GM18861 (cell line): ENCODE measurements at regions not wholly inside any gene's neighbourhood (a gene's known extent, or its start where the extent isn't known, plus 50 kb on each side); places are given as distances from the start of the nearest gene placed in this dataset.

Experiments
- ATAC-seq: cut with Tn5 transposase; IDR thresholded peaks from one replicate; pipeline ENCODE4 v1.9.1; 2021; ENCODE audit not compliant: unreplicated experiment

GRCh38 chr5:97666783-97667182 is 483.7 kb upstream of the RIOK2 start:
- no peak for ATAC-seq

- ATAC-seq, result no peak
These were observed 487.4 kb upstream of the RIOK2 start for GRCh38 chr5:97670447-97670846.

- ATAC-seq, result no peak
These were observed 493.6 kb upstream of the RIOK2 start for GRCh38 chr5:97676608-97677007.

GRCh38 chr5:97694091-97694490 is 511.0 kb upstream of the RIOK2 start:
- no peak for ATAC-seq

GRCh38 chr5:97714424-97714823 is 531.4 kb upstream of the RIOK2 start:
- no peak for ATAC-seq

- ATAC-seq, result no peak
These were observed 543.1 kb upstream of the RIOK2 start for GRCh38 chr5:97726106-97726505.

GRCh38 chr5:97728920-97729319 is 545.9 kb upstream of the RIOK2 start:
- ATAC-seq, result no peak

- no peak for ATAC-seq
These were observed 546.9 kb upstream of the RIOK2 start for GRCh38 chr5:97729938-97730337.

GRCh38 chr5:97735209-97735608 is 552.2 kb upstream of the RIOK2 start:
- no peak for ATAC-seq

- no peak for ATAC-seq
These were observed 554.6 kb upstream of the RIOK2 start for GRCh38 chr5:97737608-97738007.

GRCh38 chr5:97745817-97746216 is 562.8 kb upstream of the RIOK2 start:
- ATAC-seq, result no peak

- no peak for ATAC-seq
These were observed 567.5 kb upstream of the RIOK2 start for GRCh38 chr5:97750576-97750975.

- no peak for ATAC-seq
These were observed 568.5 kb upstream of the RIOK2 start for GRCh38 chr5:97751540-97751939.

- ATAC-seq, result no peak
These were observed 569.8 kb upstream of the RIOK2 start for GRCh38 chr5:97752871-97753270.

GRCh38 chr5:97762483-97762882 is 579.4 kb upstream of the RIOK2 start:
- ATAC-seq, result no peak

GRCh38 chr5:97764700-97765099 is 581.7 kb upstream of the RIOK2 start:
- ATAC-seq, result no peak

GRCh38 chr5:97778451-97778850 is 595.4 kb upstream of the RIOK2 start:
- no peak for ATAC-seq

- ATAC-seq, result no peak
These were observed 605.3 kb upstream of the RIOK2 start for GRCh38 chr5:97788369-97788768.

GRCh38 chr5:97797994-97798451 is 615.0 kb upstream of the RIOK2 start:
- ATAC-seq, result no peak

GRCh38 chr5:97801461-97801860 is 618.4 kb upstream of the RIOK2 start:
- no peak for ATAC-seq

GRCh38 chr5:97820138-97820537 is 637.1 kb upstream of the RIOK2 start:
- no peak for ATAC-seq

- ATAC-seq, result no peak
These were observed 649.7 kb upstream of the RIOK2 start for GRCh38 chr5:97832645-97833296.

GRCh38 chr5:97834561-97834960 is 651.5 kb upstream of the RIOK2 start:
- no peak for ATAC-seq
